PC-3 (cell line): ENCODE measurements at regions not wholly inside any gene's neighbourhood (a gene's known extent, or its start where the extent isn't known, plus 50 kb on each side); places are given as distances from the start of the nearest gene placed in this dataset.

Experiments
- EZH2 ChIP-seq: fragments of 300-600 bp; sonication (generic); IDR thresholded peaks from one replicate; pipeline ENCODE4 v1.6.1; 2017; ENCODE audit warnings: antibody characterized with exemption, mild to moderate bottlenecking, low read length; ENCODE audit not compliant: unreplicated experiment
- TF ChIP-seq, protein P1 (sequence below): fragments of 300-600 bp; sonication (generic); conservative IDR thresholded peaks from 2 replicates; pipeline ENCODE4 v1.5.1; 2017; ENCODE audit warnings: antibody characterized with exemption, low read depth, mild to moderate bottlenecking, low read length

DNA sequence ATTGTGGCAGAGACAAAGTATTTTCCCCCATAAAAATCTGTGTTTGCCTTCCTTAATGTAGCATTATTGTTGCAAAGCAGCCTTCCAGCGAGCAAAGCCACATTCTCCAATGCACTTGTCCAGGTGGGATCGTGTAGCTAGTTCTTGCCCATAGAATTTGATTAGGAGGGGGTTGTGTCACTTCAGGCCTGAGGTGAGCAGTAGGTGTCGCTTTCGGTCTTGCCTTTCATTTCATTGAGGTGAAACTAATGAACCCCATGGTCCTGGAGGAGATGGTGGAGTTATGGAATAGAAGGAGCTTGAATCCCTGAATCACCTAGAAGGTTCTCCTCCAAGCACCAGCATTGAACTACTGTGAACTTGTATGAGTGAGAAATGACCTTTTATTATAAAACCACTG, 318.9 kb upstream of the PBX1 start:
- TF ChIP-seq, protein P1, sequence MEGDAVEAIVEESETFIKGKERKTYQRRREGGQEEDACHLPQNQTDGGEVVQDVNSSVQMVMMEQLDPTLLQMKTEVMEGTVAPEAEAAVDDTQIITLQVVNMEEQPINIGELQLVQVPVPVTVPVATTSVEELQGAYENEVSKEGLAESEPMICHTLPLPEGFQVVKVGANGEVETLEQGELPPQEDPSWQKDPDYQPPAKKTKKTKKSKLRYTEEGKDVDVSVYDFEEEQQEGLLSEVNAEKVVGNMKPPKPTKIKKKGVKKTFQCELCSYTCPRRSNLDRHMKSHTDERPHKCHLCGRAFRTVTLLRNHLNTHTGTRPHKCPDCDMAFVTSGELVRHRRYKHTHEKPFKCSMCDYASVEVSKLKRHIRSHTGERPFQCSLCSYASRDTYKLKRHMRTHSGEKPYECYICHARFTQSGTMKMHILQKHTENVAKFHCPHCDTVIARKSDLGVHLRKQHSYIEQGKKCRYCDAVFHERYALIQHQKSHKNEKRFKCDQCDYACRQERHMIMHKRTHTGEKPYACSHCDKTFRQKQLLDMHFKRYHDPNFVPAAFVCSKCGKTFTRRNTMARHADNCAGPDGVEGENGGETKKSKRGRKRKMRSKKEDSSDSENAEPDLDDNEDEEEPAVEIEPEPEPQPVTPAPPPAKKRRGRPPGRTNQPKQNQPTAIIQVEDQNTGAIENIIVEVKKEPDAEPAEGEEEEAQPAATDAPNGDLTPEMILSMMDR = peak; percentile 53
- TF ChIP-seq EZH2 = no peak
